ENCODE measurements at regions not wholly inside any gene's neighbourhood (a gene's known extent, or its start where the extent isn't known, plus 50 kb on each side); places are given as distances from the start of the nearest gene placed in this dataset.

DNA sequence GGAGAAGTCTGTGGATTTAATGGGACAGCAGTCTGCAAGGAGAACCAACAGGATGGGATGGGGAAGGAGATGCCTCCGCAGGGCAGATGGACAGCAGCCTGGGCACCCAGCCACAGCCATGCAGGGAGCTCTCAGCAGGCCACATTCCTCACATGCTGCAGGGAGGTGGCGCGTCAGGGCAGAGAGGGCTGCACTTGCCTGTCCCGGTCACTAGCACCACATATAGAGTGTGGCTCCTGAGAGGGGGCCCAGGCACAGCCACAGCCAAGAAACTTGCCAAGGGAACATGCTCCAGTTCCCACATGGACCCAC is 86.8 kb upstream of the ZMIZ1 start:
- peak; percentile 5 for DNase-seq

DNA sequence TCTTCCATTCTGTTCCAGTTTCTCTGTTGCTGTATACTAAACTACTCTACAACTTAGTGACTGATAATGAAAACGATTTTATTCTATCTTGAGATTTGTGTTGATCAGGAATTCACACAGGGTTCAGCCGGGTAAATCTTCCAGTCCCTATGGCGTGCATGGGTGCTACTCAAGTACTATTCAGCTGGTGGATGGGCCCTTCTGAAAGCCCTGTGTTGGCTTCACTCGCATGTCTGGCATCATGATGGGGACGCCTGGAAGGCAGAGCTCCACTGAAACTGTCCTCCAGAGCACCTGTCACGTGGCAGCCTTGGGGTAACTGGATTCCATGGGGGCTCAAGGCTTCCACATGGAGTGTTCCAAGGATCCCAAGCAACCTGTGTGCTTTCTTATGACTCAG is 86.0 kb upstream of the ZMIZ1 start:
- no peak for DNase-seq

DNA sequence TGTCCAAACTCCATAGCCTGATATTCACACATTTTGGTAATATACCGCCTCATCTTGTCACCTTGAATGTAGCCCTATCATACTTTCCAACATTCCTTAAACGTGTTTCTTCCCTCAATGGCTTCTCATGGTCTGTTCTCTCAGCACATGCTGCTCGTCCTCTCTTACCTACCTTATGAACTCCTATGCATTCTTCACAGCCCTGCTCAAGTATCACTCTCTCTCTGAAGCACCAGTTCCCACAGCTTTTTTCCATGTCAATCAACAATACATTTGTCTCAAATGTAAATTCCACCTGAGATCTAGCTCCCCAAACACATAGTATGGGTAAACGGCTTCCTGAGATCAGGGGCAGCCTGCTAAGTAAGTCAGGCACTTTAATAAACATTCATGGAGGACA is 85.2 kb upstream of the ZMIZ1 start:
- DNase-seq = no peak

DNA sequence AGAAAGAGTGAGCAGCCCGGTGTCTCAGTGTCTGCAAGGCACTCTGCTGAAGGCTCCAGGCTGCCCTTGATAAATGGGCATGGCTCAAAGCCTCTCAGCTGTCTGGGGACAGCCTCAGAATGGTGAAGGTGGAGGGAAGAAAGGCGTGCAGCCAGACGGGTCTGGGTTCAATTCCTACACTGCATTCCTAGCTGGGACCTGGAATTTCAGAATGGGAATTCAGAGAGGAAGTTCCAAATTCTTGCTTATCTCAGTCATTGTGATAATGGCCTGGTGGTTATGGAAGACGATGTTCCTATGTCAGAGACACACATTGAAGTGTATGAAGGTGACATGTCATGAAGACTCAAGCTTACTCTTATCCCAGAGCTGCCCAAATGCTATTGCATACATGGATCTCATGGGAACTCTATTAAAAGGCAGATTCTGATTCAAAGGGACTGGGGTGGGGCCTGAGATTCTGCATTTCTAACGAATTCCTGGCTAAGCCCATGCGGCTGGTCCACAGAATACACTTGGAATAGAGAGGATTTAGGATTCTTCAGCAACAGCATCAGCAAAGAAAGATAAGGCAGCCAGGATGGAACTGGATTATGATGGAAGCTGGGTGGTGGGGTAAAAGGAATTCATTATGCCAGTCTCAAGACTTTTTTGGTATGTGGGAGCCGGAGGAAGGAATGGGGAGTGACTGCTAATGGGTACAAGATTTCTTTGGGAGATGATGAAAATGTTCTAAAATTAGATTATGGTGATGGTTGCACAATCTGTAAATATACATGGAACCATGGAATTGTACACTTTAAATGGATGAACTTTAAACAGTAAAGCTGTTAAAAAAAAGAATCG is 82.6 kb upstream of the ZMIZ1 start:
- DNase-seq = no peak

DNA sequence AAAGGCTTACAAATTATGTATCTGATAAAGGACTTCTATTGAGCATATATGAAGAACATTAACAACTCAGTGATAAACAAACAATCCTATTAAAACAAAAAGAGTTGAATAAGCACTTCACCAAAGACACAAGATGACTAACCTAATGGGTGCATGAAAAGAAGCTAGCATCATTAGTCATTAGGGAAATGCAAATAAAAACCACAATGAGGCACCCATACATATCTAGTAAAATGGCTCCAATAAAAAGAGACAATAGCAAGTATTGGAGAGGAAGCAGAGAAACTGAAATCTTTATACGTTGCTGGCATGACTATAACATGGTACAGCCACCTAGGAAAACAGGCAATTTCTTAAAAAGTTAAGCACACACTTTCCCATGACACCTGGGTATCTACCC is 77.6 kb upstream of the ZMIZ1 start:
- no peak for DNase-seq

DNA sequence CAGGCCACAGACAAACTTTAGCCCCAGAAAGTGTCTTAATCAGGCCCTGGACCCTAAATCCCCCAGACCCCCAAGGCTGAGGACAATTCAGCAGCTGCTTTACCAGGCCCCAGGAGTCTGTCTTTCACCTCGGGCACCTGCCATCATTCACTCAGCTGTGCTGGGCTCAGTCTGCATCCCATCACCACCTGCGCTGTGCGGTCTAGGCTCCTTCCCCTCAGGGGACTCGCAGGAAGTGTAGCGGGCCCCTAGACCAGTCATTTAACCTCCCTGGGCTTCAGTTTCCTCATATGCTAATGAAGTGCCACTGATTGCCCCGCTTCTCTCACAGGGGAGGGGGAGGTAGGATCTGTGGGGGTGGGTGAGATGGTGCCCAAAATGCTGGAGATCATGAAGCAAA is 76.4 kb upstream of the ZMIZ1 start:
- no peak for DNase-seq

DNA sequence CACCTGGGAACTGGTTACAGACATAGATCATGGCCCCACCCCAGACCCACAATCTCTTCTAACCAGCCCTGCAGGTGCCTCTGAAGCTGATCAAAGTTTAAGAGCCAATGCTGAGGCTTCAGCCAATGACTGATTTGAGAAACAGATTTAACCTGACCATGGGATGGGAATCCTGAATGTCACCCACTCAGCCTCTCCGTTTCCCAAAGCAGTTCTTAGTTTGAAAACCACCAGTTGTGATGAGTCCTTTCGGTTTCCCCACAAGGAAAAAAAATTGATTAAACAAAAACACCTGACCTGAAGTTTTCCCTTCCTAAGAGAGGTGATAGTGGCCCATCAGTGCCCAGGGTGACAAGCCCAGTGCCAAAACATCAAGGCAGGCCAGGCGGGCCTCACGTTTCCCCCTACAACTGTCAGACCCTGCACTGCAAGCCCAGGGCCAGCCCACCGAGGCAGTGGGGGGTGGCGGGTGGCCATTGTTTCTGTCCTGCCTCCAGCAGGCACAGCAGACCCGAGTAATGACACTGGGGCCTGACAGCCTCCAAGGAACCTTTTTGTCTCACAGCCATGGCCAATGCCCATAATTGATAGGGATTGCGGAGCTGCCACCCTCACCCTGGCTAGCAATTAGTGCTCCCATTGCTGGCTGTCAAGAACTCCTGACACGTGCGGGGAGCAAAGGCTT is 75.4 kb upstream of the ZMIZ1 start:
- no peak for DNase-seq

DNA sequence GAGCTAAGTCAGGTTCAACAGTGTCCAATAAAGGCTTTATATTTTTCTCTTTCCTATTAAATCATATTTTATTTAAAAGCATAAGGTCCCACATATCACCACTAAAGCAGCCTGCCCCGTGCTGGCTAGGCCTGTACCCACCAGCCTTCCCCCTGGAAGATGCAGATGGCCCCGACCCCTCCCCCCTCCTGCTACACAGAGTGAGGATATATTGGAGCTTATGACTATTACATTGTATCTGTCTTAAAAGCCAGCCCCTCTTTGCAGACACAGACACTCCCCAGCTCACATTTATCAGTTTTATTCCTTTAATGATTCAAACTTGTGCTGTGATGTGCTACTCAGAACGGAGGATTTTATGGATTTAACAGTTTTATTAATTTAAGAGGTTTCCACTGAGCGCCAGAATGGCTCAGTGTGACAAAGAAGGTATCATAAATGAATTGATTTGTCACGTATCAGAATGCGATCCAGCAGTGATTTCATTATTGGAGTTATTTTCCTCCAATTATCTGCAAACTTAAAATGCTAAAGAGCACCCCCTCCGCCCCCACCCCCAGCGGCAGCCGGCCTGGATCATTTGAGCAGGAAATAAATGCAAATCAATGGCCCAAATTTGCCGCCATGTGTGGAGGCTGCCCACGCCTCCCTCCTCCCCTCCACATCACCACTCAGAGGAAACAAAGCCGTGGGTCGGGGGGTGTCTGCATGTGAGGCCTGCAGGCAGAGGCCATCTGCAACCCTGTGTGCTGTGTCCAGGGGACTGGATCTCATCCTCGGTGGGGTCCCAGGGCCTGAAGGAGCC is 72.6 kb upstream of the ZMIZ1 start:
- DNase-seq = no peak

DNA sequence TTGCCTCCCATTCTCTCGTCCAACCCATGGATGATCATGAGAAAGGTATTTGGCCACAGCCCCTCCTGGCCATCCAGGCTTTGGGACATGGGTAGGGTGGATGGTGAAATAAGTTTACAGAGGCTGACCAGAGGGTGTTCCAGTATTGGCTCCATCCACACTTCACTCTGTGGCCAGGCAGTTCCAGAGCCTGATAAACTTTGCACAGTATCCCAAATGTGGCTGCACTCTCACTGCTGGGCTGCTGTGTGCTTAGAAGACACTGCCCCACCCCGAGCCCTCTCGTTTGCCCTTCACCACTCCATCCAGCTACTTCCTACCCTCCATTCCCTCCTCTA is 72.0 kb upstream of the ZMIZ1 start:
- DNase-seq = no peak

DNA sequence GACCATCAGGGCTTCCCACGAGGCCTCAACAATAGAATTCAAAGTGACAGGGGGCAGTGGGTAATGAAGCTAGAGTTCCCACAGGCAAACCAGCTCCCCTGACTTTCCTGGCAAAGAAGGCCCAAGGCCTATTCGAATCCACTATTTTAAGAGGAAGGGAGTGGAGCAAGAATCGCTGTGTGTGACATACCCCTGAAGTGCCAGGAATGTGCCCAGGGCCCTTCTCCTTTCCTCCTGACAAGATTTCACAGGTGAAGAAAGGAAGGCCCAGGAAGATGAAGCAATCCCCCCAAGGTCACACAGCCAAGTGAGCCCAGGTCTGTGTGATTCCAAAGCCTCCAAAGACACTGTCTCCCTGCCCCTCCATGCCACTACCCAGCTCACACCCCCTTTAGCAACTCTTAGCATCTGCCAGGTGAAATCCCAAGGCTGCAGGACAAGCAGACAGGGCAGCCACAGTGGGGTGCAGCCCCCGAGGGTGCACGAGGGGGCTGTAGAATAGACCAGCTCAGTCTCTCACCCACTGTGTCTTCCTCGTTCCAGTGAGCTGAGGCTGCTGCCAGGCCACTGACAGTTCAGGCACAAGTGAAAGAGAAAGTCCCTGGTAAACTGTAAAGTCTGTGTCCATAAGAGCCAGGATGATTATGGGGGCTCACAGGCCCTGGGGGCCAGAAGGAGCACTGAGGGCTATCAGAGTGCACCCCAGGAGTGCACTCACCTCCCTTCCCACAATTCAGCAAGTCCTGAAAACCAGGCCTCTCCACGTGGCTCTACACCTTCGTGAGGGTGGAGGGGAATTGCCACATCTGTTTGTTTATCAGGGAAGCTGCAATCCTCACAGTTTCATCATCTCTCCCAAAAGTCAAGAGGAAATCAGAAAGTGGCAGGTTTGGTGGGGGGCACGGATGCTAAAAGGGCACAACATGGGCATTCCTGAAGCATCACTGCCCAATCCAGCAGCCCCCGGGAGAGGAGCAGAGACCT is 70.8 kb upstream of the ZMIZ1 start:
- DNase-seq = no peak

DNA sequence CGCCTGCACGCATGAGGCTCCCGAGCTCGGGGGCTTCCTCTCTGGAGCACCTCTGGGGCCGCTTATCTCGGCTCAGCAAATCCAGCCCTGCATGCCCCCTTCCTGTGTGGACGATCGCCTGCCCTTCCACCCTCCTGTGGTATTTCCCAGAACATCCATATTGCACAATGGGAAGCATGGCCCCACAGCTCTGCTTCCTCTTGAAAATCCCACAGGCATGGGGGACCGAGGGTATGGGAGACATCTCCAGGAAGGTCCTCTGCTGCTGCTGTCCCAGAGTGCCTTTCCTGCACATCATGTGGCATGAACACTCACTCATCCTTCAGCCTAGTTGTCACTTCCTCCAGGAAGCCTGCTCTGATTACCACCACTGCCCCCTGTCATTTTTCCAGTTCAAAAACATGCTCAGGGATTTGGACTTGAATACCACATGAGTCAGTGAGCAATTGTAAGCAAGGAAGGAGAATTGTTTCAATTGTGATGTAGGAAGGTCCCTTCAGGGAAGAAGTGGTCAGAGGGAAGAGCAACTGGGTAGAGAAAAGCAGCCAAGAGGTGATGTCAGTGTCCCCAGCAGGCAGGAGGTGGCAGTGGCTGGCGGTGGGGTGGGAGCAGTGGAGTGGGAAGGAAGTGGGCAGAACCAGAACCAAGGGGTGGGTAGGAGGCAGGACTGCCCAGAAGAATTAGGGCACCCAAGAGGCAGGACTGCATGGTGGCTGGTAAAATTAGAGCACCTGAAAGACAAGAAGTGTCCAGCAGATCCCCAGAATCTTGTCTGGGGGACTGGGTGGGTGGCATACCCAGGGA is 67.5 kb upstream of the ZMIZ1 start:
- DNase-seq = no peak

DNA sequence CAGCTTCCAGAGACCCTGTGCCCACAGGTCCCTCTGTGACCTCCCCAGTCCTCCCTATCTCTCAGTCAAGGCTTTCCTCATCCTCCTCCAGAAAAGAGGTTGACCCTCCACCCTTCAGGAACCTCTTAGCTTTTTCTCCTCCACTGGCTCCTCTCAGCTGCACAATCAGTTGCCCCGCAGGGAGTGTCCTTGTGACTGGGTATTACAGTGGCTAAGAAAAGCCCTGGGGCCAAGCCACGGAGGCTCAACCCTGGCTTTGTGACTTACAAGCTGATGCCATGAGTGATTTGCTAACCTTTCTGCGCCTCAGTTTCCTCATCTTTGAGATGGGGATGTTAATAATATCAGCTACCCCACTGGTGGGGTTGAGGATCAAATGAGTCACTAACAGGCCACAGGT is 66.4 kb upstream of the ZMIZ1 start:
- DNase-seq = no peak

DNA sequence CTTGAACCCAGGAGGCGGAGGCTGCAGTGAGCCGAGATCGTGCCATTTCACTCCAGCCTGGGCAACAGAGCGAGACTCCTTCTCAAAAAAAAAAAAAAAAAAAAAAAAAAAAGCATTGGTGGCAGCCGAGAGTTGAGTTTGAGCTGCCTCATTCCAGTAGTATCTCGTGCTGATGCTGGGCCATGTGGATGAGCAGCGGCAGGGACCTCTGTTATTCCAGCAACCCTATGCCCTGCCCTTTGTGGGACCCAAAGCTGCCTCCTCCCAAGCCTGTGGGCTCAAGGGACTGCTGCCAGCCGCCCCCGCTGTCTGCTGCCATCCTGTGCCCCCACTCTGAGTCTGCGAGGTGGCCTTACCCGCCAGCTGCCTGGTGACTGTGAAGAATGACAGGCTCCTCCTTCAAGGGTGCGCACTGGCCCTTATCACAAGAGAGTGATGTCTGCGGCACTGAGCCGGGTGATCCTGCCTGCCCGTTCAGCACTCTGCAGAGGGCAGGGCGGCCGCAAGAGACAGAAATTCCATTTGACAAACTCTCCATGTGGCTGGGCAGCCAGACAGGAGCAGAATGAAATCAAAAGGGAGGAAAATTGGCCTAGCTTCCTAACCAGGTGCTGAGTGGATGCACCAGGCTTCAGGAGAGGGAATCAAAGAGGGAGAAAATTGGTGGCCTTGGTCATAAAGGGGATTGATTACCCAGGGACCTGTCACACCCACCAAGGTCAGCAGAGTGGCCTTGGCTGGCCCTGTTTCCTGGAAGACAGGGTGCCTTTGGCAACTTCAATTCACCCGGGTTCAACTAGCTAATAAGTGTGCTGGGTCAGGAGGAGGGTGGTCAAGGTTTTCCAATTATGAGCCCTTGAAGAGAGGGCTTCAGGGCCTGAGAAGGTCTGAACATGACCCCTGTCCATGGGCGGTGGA is 65.3 kb upstream of the ZMIZ1 start:
- DNase-seq = no peak

DNA sequence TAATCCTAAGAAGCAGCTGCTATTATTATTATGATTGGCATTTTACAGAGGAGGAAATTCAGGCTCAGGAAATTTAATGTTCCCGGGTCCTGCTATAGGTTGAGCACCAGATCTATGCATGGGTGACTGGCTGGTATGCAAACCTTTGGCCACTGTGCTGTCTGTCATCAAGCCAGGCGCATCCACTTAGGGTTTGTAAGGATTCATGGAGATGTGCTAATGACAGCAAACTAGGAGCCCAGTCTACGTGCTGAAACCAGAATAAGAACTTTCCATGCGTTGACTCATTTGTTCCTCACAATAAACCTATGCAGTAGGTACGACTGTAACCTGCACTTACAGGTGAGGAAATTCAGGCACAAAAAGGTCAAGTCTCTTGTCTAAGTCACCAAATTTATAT is 64.5 kb upstream of the ZMIZ1 start:
- DNase-seq = no peak

DNA sequence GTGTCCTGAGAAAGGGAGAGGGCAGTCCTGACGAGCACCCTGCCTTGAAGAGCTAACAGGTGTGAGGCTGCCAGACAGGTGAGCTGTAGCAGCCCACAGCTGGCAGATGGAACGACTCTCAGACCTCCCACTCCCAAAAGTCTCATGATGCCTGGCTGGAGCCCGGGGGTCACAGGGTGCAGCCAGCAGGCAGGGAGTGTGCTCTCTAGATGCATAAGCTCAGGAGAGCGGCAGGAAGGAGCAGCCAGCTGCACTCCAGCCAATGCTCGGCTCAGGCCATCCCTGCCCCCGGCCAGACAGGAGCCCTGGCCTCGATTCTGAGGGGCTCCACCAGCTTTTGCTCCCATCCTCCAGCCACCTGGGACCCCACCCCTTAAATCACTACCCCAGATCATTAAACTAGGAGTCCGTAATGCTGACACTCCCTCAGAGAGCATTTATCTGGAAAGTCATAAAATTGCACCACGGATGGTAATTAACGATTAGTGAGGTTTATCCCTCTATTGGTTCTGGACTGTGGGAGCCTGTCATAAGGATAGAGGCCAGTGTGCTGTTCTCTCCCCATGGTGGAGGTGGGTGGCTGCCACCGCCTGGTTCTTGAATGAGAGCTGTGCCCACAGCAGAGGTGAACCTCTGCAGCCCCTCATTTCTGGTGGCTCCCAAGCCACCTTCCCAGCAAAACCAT is 63.5 kb upstream of the ZMIZ1 start:
- DNase-seq = no peak

DNA sequence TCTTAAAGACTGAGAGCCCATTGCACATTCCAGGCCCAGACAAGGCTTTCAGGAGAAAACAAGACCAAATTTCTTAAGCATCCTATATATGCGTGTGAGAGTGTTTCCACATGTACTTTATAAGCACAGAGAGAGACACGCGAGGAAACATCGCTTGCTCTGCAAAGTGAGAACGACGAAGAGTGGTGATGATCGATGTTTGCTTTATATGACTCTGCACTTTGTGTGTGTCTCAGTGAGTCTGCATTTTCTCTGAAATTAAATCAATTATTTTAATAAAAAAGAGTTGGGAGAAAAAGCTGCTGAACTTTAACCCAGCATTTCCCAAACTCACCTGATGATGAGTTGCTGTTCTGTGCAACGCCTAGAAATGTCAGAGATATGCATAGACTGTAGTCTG is 61.7 kb upstream of the ZMIZ1 start:
- DNase-seq = no peak

DNA sequence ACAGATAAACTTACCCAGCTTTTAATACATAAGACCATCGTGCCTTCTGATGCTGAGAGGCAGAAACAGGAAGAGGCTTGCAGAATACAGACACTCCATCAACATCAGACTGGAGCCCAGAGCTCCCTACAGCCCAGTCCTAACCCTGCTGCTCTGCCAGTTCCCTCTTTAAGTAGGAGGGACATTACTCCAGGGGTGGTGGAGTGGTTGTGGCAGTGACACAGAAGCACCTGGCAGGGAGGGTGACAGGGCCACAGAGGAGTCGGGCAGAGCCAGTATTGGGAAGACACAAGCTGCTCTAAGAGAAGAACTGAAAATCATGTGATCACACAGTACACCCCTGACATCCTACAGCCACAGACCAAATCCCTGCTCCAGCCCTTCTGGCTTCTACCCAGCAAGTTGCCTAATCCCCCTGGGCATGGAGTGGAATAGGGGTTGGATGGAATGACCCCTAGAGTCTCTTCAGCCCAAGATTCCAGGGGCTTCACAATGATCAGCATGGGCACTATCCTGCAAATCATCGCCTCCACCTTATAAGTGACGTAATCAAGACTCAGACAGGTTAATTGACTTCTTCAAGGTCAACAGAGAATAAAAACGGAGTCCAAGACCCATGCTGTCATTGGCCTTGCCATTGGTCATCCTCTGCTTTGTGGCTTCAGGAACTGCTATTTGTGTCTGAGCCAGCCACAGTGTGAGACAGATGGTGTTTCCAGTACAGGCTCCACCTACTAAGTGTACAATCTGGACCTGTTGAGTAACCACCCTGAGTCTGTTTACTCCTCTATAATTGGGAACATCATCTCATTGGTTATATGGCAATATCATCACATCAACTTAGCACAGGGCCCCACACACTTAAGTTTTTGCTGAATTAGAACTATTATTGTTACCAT is 61.1 kb upstream of the ZMIZ1 start:
- DNase-seq = peak; percentile 51

DNA sequence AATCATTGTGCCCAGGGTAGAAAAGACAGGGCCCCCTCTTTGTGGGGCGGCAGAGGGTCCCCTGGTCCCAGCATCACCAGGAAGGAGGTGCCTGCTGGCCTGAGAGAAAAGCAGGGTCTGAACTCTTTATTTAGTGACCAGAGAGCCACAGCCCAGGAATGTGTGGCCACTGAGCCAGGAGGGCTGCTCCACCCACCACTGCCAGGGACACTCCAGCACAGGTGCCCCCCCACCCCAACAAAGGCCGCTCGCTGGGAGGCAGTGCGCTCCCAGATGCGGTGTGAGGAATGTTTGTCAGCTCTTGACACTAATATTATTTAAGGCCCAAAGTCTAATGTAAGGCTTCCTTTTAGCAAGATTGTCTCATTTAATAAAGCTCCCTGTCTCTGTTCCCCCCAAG is 59.6 kb upstream of the ZMIZ1 start:
- no peak for DNase-seq

DNA sequence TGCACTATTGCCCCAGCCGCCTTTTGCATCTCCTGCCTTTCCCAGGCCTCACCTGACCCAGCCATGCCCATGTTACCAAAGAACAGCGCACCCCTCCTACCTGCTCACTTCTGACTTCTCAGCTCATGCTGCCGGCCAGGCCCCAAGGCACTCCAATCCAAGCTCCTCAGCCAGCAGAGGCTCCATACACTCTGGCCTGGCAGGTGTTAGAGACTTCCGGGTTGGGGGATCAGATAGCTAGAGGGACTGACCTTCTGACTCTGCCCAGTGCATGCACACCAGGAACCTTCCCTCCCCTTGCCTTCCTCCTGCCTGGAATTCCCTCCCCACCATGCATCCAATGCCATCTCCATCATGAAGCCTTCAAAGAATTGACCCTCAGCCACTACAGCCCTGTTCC is 56.2 kb upstream of the ZMIZ1 start:
- no peak for DNase-seq
